ENCODE measurements at regions not wholly inside any gene's neighbourhood (a gene's known extent, or its start where the extent isn't known, plus 50 kb on each side); places are given as distances from the start of the nearest gene placed in this dataset.

GRCh38 chr13:90336507-90336906 lies 1011.0 kb upstream of the MIR17HG start:
- Histone ChIP-seq H3K4me3 (no peak overlapping the region), H3K9me2 (ENCODE audit: insufficient read depth) (no peaks in the 10 kb centered on the region), H3K4me1 (ENCODE audit: insufficient read depth) (no peaks in the 10 kb centered on the region), H3K27me3 (ENCODE audit: insufficient read depth) (no peaks in the 10 kb centered on the region), H3K27ac (ENCODE audit: low read depth) (no peak overlapping the region), H4K20me1 (replicated peaks; ENCODE audit: insufficient read depth) (no peaks in the 10 kb centered on the region), H2AFZ (peak overlapping the region; percentile 57; the same call in 1 of the 2 replicates), H3K79me2 (replicated peaks; ENCODE audit: insufficient read depth) (no peaks in the 10 kb centered on the region), H3K4me2 (no peak overlapping the region), H3K36me3 (ENCODE audit: insufficient read depth) (no peaks in the 10 kb centered on the region), H3F3A (replicated peaks; ENCODE audit: low read depth) (no peaks in the 10 kb centered on the region)
- peaks cover 1% of the 10 kb centered on the region for H3K27me3 Mint-ChIP-seq (ENCODE audit: insufficient read depth, low read depth, poor library complexity)
- H3K4me3 Mint-ChIP-seq = no peak overlapping the region
- H3K27ac Mint-ChIP-seq = no peak overlapping the region
- TF ChIP-seq JUNB (IDR thresholded peaks at IDR 0.05; ENCODE audit: unreplicated experiment) (no peak), CREB1 (CRISPR knock-in tag; IDR thresholded peaks at IDR 0.05; ENCODE audit: low read depth) (no peak), CTCF (conservative IDR thresholded peaks at IDR 0.05; ENCODE audit: low read depth in 2 of 2) (no peak), ZNF114 (CRISPR knock-in tag; IDR thresholded peaks at IDR 0.05) (no peak), EZH2phosphoT487 (IDR thresholded peaks at IDR 0.05; ENCODE audit: unreplicated experiment) (no peak), STAT1 (IDR thresholded peaks at IDR 0.05; ENCODE audit: unreplicated experiment) (no peak), REST (IDR thresholded peaks at IDR 0.05; ENCODE audit: unreplicated experiment) (no peak), ETS1 (IDR thresholded peaks at IDR 0.05) (no peak), ZNF462 (CRISPR knock-in tag; IDR thresholded peaks at IDR 0.05) (no peak), POLR2AphosphoS5 (IDR thresholded peaks at IDR 0.05; ENCODE audit: low read depth) (no peak), NANOG (IDR thresholded peaks at IDR 0.05; ENCODE audit: borderline replicate concordance) (no peak), EZH2 (IDR thresholded peaks at IDR 0.05; ENCODE audit: low read depth, unreplicated experiment) (no peak), ZNF331 (CRISPR knock-in tag; IDR thresholded peaks at IDR 0.05; ENCODE audit: low read depth) (no peak)
- H3K36me3 Mint-ChIP-seq (ENCODE audit: low read depth) = peaks cover 3% of the 10 kb centered on the region; the same call in 1 of the 3 replicates
- H3K4me1 Mint-ChIP-seq = peaks cover 2% of the 10 kb centered on the region; the same call in 1 of the 3 replicates
- H3K9me3 Mint-ChIP-seq = peaks cover 9% of the 10 kb centered on the region; the same call in 2 of the 3 replicates
- no peak for DNase-seq (ENCODE audit: low spot score)
- ATAC-seq = no peak

All from GM23338 (cell line).